Loucy (cell line): ENCODE measurements at regions not wholly inside any gene's neighbourhood (a gene's known extent, or its start where the extent isn't known, plus 50 kb on each side); places are given as distances from the start of the nearest gene placed in this dataset.

Experiments used
- H2AFZ ChIP-seq: fragments of 200-600 bp; sonication (generic); 2 replicates; pipeline ENCODE4 v1.6.0; 2016; ENCODE audit warnings: antibody characterized with exemption, mild to moderate bottlenecking, low read length, moderate library complexity
- H3F3A ChIP-seq: fragments of 200-600 bp; 2 replicates; pipeline ENCODE4 v1.6.0; 2016; ENCODE audit warnings: antibody characterized with exemption, low read depth, mild to moderate bottlenecking
- H3K27me3 ChIP-seq: fragments of 200-600 bp; sonication (generic); 2 replicates; pipeline ENCODE4 v1.6.1; 2014; ENCODE audit warnings: low read length, mild to moderate bottlenecking; ENCODE audit not compliant: insufficient read depth, poor library complexity, severe bottlenecking
- H3K36me3 ChIP-seq: fragments of 200-600 bp; sonication (generic); 2 replicates; pipeline ENCODE4 v1.6.1; 2016; ENCODE audit warnings: low read length; ENCODE audit not compliant: insufficient read depth
- H3K4me1 ChIP-seq: fragments of 200-600 bp; sonication (generic); 2 replicates; pipeline ENCODE4 v1.5.1; 2014; ENCODE audit warnings: low read length, mild to moderate bottlenecking; ENCODE audit not compliant: insufficient read depth, poor library complexity, severe bottlenecking
- H3K4me2 ChIP-seq: fragments of 200-600 bp; sonication (generic); 2 replicates; pipeline ENCODE4 v1.6.0; 2014; ENCODE audit warnings: antibody characterized with exemption, low read length, low read depth, mild to moderate bottlenecking; ENCODE audit not compliant: poor library complexity, severe bottlenecking
- H3K4me3 ChIP-seq: fragments of 200-600 bp; sonication (generic); 2 replicates; pipeline ENCODE4 v1.5.1; 2014; ENCODE audit warnings: low read length, mild to moderate bottlenecking, mixed read lengths; ENCODE audit not compliant: poor library complexity, severe bottlenecking
- H3K79me2 ChIP-seq: fragments of 200-600 bp; sonication (generic); 2 replicates; pipeline ENCODE4 v1.6.1; 2014; ENCODE audit warnings: low read length; ENCODE audit not compliant: insufficient read depth
- H3K9ac ChIP-seq: fragments of 200-600 bp; sonication (generic); 2 replicates; pipeline ENCODE4 v1.6.0; 2014; ENCODE audit warnings: mild to moderate bottlenecking, low read depth, low read length, moderate library complexity; ENCODE audit not compliant: poor library complexity, severe bottlenecking
- H3K9me2 ChIP-seq: fragments of 200-600 bp; sonication (generic); replicated peaks from 2 replicates; pipeline ENCODE4 v1.6.1; 2016; ENCODE audit warnings: low read depth, low read length, mixed read lengths
- H3K9me3 ChIP-seq: fragments of 200-600 bp; sonication (generic); 2 replicates; pipeline ENCODE4 v1.6.1; 2014; ENCODE audit warnings: mild to moderate bottlenecking, antibody characterized with exemption, low read length, low read depth; ENCODE audit not compliant: insufficient read depth
- H4K20me1 ChIP-seq: fragments of 200-600 bp; sonication (generic); 2 replicates; pipeline ENCODE4 v1.6.0; 2014; ENCODE audit warnings: antibody characterized with exemption, low read length, mild to moderate bottlenecking; ENCODE audit not compliant: insufficient read depth, poor library complexity, severe bottlenecking
- EZH2phosphoT487 ChIP-seq: fragments of 200-600 bp; IDR thresholded peaks from 2 replicates; pipeline ENCODE4 v1.6.1; 2018; ENCODE audit warnings: antibody characterized with exemption, mild to moderate bottlenecking, moderate library complexity, borderline replicate concordance
- TF ChIP-seq, protein P1 (sequence below): fragments of 200-600 bp; sonication (generic); conservative IDR thresholded peaks from 2 replicates; pipeline ENCODE4 v1.5.1; 2014; ENCODE audit warnings: mild to moderate bottlenecking, antibody characterized with exemption, low read length

DNA sequence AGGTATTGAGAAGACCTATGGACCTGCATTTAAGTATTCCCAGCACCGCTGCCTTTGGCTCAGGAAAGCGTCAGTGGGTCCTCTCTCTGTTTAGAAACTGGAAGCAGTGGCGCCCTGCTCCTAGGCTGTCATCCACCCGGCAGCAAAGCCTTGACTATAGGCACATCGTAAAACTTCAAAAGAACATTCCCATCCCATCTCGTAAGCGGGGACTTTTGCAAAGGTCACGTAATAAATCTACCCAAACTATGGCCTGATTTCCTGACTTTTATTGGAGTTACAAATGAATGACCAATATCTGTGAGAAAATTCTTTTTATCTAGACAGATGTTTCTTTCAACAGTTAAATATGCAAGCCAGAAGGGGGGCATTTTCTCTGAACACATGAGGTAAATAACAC is 115.8 kb upstream of the TCERG1L start:
- Histone ChIP-seq H3K4me3 (no peak overlapping the region), H3K79me2 (no peaks in the 10 kb centered on the region), H3K36me3 (no peaks in the 10 kb centered on the region), H3K9ac (no peak overlapping the region), H4K20me1 (no peaks in the 10 kb centered on the region), H3K9me3 (peaks cover 9% of the 10 kb centered on the region; the same call in 1 of the 2 replicates), H2AFZ (no peak overlapping the region), H3K27me3 (no peaks in the 10 kb centered on the region), H3F3A (no peaks in the 10 kb centered on the region), H3K9me2 (no peaks in the 10 kb centered on the region), H3K4me1 (no peaks in the 10 kb centered on the region), H3K4me2 (no peak overlapping the region)
- TF ChIP-seq EZH2phosphoT487, result no peak

DNA sequence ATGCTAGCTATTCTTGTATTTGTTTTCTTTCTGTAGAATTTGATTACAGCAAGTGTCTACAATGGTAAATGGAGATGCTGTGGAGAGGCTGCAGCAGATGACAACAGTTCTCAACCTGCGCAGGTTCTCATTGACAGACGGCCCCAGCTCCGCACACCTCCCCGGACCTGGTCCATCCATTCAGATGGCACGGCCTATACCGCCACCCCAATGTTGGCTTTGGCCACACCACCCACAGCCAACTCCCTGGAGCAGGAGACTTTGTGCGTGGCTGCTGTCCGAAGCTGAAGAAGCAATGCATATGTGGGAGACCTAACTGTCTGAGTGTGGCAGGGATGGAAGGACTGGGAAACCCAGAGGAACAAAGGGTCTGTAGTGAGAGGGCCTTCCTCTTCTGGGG is 116.4 kb upstream of the TCERG1L start:
- H3K9me3 ChIP-seq, result peaks cover 9% of the 10 kb centered on the region; the same call in 1 of the 2 replicates
- no peak overlapping the region for H3K4me3 ChIP-seq
- TF ChIP-seq, protein P1, sequence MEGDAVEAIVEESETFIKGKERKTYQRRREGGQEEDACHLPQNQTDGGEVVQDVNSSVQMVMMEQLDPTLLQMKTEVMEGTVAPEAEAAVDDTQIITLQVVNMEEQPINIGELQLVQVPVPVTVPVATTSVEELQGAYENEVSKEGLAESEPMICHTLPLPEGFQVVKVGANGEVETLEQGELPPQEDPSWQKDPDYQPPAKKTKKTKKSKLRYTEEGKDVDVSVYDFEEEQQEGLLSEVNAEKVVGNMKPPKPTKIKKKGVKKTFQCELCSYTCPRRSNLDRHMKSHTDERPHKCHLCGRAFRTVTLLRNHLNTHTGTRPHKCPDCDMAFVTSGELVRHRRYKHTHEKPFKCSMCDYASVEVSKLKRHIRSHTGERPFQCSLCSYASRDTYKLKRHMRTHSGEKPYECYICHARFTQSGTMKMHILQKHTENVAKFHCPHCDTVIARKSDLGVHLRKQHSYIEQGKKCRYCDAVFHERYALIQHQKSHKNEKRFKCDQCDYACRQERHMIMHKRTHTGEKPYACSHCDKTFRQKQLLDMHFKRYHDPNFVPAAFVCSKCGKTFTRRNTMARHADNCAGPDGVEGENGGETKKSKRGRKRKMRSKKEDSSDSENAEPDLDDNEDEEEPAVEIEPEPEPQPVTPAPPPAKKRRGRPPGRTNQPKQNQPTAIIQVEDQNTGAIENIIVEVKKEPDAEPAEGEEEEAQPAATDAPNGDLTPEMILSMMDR, result no peak
- TF ChIP-seq EZH2phosphoT487, result no peak

DNA sequence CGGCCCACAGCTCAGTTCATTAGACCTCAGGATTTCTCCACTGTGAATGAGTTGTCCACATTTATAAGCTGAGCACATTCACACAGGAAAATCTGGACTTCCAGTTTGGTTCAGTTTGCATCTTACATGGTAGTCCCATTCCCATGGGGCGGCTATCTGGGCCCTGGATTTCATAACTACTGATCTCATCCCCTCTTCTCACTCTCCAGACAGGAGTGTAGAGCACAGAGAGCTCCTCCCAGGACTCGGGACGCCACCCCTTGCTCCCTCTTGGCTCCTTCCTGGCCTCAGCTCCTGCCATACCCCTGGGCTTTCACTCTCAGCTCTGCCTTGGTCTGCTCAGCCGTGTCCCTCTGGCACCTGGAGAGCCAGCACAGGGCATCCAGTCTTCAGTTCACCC is 117.6 kb upstream of the TCERG1L start:
- Histone ChIP-seq H3K4me1 (no peaks in the 10 kb centered on the region), H3F3A (no peaks in the 10 kb centered on the region), H3K27me3 (no peaks in the 10 kb centered on the region), H3K9me2 (no peaks in the 10 kb centered on the region), H3K4me3 (no peak overlapping the region), H3K9me3 (peaks cover 9% of the 10 kb centered on the region; the same call in 1 of the 2 replicates), H2AFZ (no peak overlapping the region), H4K20me1 (no peaks in the 10 kb centered on the region), H3K9ac (no peak overlapping the region), H3K79me2 (no peaks in the 10 kb centered on the region), H3K4me2 (no peak overlapping the region), H3K36me3 (no peaks in the 10 kb centered on the region)
- TF ChIP-seq EZH2phosphoT487, result no peak
- TF ChIP-seq, protein P1, result no peak

More for the DNA sequence above, 116.4 kb upstream of the TCERG1L start:
- H2AFZ ChIP-seq, result no peak overlapping the region
- no peaks in the 10 kb centered on the region for H3K27me3 ChIP-seq
- no peaks in the 10 kb centered on the region for H3K9me2 ChIP-seq
- no peaks in the 10 kb centered on the region for H3F3A ChIP-seq
- H4K20me1 ChIP-seq, result no peaks in the 10 kb centered on the region
- H3K4me2 ChIP-seq, result no peak overlapping the region
- no peaks in the 10 kb centered on the region for H3K79me2 ChIP-seq
- H3K9ac ChIP-seq, result no peak overlapping the region
- H3K36me3 ChIP-seq, result no peaks in the 10 kb centered on the region
- H3K4me1 ChIP-seq, result no peaks in the 10 kb centered on the region

DNA sequence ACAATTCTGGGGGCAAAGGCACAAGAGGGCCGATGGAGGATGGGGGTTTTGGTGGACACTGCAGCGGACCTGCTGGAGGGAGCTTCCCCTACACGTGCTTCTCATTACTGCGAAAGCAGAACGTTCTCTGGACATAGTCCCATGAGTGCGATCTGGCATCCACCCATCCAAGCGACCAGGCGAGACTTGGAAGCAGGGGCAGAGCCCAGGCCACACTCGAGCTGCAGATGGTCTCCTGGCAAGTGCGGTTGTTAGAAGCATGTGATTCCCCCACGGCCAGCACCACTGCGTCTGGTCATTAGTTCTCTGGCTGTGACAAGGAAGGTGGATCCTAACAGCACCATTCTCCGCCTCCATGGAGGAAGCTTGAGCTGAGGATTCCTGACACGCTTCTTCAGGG is 118.4 kb upstream of the TCERG1L start:
- Histone ChIP-seq H3K4me1 (no peaks in the 10 kb centered on the region), H3K9me3 (peaks cover 9% of the 10 kb centered on the region; the same call in 1 of the 2 replicates), H3K36me3 (no peaks in the 10 kb centered on the region), H3K4me2 (no peak overlapping the region), H3K9me2 (no peaks in the 10 kb centered on the region), H3K79me2 (no peaks in the 10 kb centered on the region), H3F3A (no peaks in the 10 kb centered on the region), H3K9ac (no peak overlapping the region), H4K20me1 (no peaks in the 10 kb centered on the region), H2AFZ (no peak overlapping the region), H3K27me3 (no peaks in the 10 kb centered on the region), H3K4me3 (no peak overlapping the region)
- TF ChIP-seq EZH2phosphoT487, result no peak
- TF ChIP-seq, protein P1, result no peak
